Ectodermal cell (in vitro differentiated cells): ENCODE measurements at regions not wholly inside any gene's neighbourhood (a gene's known extent, or its start where the extent isn't known, plus 50 kb on each side); places are given as distances from the start of the nearest gene placed in this dataset.
"Not testable (repeated sequence)": the region's sequence is repeated elsewhere in the genome, so short reads cannot be mapped to it uniquely, and the experiment has no call there.

Experiments used
- H3K27ac ChIP-seq: 2 replicates; pipeline ENCODE4 v1.7.0; 2013; ENCODE audit warnings: mild to moderate bottlenecking, low read depth, low read length; ENCODE audit not compliant: insufficient read depth, poor library complexity, severe bottlenecking
- H3K27me3 ChIP-seq: 2 replicates; pipeline ENCODE4 v1.7.0; 2013; ENCODE audit warnings: mild to moderate bottlenecking, low read length; ENCODE audit not compliant: insufficient read depth, control insufficient read depth, poor library complexity, severe bottlenecking
- H3K36me3 ChIP-seq: one replicate; pipeline ENCODE4 v1.7.0; 2013; ENCODE audit warnings: low read length; ENCODE audit not compliant: control insufficient read depth, insufficient read depth
- H3K4me1 ChIP-seq: one replicate; pipeline ENCODE4 v1.7.0; 2013; ENCODE audit warnings: low read length; ENCODE audit not compliant: control insufficient read depth, insufficient read depth
- H3K4me3 ChIP-seq: 2 replicates; pipeline ENCODE4 v1.7.0; 2013; ENCODE audit warnings: low read depth, low read length, control low read depth; ENCODE audit not compliant: insufficient read depth
- H3K9me3 ChIP-seq: 2 replicates; pipeline ENCODE4 v1.7.0; 2013; ENCODE audit warnings: mild to moderate bottlenecking, low read length, moderate library complexity; ENCODE audit not compliant: control insufficient read depth
- WGBS, 2 experiments: methylation state at CpG; one replicate each; pipeline ENCODE4 v1.1.7; 2013; ENCODE audit warnings: missing lambda C conversion rate in 2 of 2; 5-methylcytosine and 5-hydroxymethylcytosine counted together

GRCh38 chr15:77887563-77888429, 189.7 kb downstream of the TBC1D2B start:
- not testable (repeated sequence) for H3K27ac ChIP-seq
- 88% methylated on average over 9 to 10 of the region's 16 CpGs for WGBS, 2 experiments

GRCh38 chr15:77886805-77887448, 190.6 kb downstream of the TBC1D2B start:
- H3K27ac ChIP-seq: no peak overlapping the region
- H3K9me3 ChIP-seq: no peaks in the 10 kb centered on the region
- no peaks in the 10 kb centered on the region for H3K36me3 ChIP-seq
- no peaks in the 10 kb centered on the region for H3K4me1 ChIP-seq
- no peak overlapping the region for H3K4me3 ChIP-seq
- 93 to 96% methylated on average over 11 of the region's 11 CpGs for WGBS, 2 experiments
- no peaks in the 10 kb centered on the region for H3K27me3 ChIP-seq

More at GRCh38 chr15:77887563-77888429, 189.7 kb downstream of the TBC1D2B start:
- not testable (repeated sequence) for H3K9me3 ChIP-seq, H3K27me3 ChIP-seq, H3K36me3 ChIP-seq, H3K4me3 ChIP-seq, H3K4me1 ChIP-seq

- not testable (repeated sequence) for H3K4me1 ChIP-seq, H3K4me3 ChIP-seq, H3K9me3 ChIP-seq, H3K27me3 ChIP-seq, H3K36me3 ChIP-seq, H3K27ac ChIP-seq
- 87 to 90% methylated on average over 17 of the region's 17 CpGs for WGBS, 2 experiments
Observed at GRCh38 chr15:77885877-77886500, 191.5 kb downstream of the TBC1D2B start.

- not testable (repeated sequence) for H3K36me3 ChIP-seq, H3K4me1 ChIP-seq, H3K9me3 ChIP-seq, H3K27me3 ChIP-seq, H3K27ac ChIP-seq, H3K4me3 ChIP-seq
- no CpG with 5 or more reads among the region's 9 CpGs for WGBS, 2 experiments
Observed at GRCh38 chr15:77883012-77883411, 194.5 kb downstream of the TBC1D2B start.

GRCh38 chr15:77881950-77882349, 195.6 kb downstream of the TBC1D2B start:
- H3K4me1 ChIP-seq: no peaks in the 10 kb centered on the region
- no peak overlapping the region for H3K4me3 ChIP-seq
- no peaks in the 10 kb centered on the region for H3K36me3 ChIP-seq
- H3K27me3 ChIP-seq: no peaks in the 10 kb centered on the region
- H3K27ac ChIP-seq: no peak overlapping the region
- WGBS, 2 experiments: 87 to 91% methylated on average over 5 of the region's 5 CpGs
- no peaks in the 10 kb centered on the region for H3K9me3 ChIP-seq

- 87 to 93% methylated on average over 12 of the region's 16 CpGs for WGBS, 2 experiments
Observed at GRCh38 chr15:77881535-77881934, 196.0 kb downstream of the TBC1D2B start.

GRCh38 chr15:77879466-77879865, 198.0 kb downstream of the TBC1D2B start:
- not testable (repeated sequence) for H3K9me3 ChIP-seq, H3K27me3 ChIP-seq, H3K4me3 ChIP-seq, H3K36me3 ChIP-seq, H3K4me1 ChIP-seq, H3K27ac ChIP-seq
- 87 to 90% methylated on average over 4 of the region's 6 CpGs for WGBS, 2 experiments

More at GRCh38 chr15:77881535-77881934, 196.0 kb downstream of the TBC1D2B start:
- not testable (repeated sequence) for H3K9me3 ChIP-seq, H3K4me1 ChIP-seq, H3K4me3 ChIP-seq, H3K36me3 ChIP-seq, H3K27me3 ChIP-seq, H3K27ac ChIP-seq

GRCh38 chr15:77877869-77878577, 199.5 kb downstream of the TBC1D2B start:
- no peaks in the 10 kb centered on the region for H3K9me3 ChIP-seq
- no peaks in the 10 kb centered on the region for H3K4me1 ChIP-seq
- no peak overlapping the region for H3K4me3 ChIP-seq
- H3K27ac ChIP-seq: no peak overlapping the region
- WGBS, 2 experiments: 77 to 80% methylated on average over 3 to 4 of the region's 5 CpGs
- H3K36me3 ChIP-seq: no peaks in the 10 kb centered on the region
- H3K27me3 ChIP-seq: no peaks in the 10 kb centered on the region

- not testable (repeated sequence) for H3K36me3 ChIP-seq, H3K27ac ChIP-seq, H3K4me3 ChIP-seq, H3K27me3 ChIP-seq, H3K9me3 ChIP-seq, H3K4me1 ChIP-seq
- 75 to 87% methylated on average over 3 of the region's 9 CpGs for WGBS, 2 experiments
Observed at GRCh38 chr15:77876107-77876820, 201.2 kb downstream of the TBC1D2B start.
